MM.1S (cell line): ENCODE measurements at regions not wholly inside any gene's neighbourhood (a gene's known extent, or its start where the extent isn't known, plus 50 kb on each side); places are given as distances from the start of the nearest gene placed in this dataset.

Experiments used
- CTCF ChIP-seq: fragments of 300-600 bp; sonication (generic); IDR thresholded peaks from 2 replicates; pipeline ENCODE4 v1.5.1; 2016; ENCODE audit warnings: antibody characterized with exemption, low read length, mixed read lengths
- EZH2 ChIP-seq: fragments of 300-600 bp; sonication (generic); optimal IDR thresholded peaks from 2 replicates; pipeline ENCODE3; 2017; ENCODE audit warnings: low read depth, mild to moderate bottlenecking, antibody characterized with exemption, low read length, mixed read lengths

GRCh38 chr3:174633342-174633741 lies 225.8 kb upstream of the NAALADL2 start:
- no peak for TF ChIP-seq CTCF
- no peak for TF ChIP-seq EZH2
